Fibroblast of pulmonary artery (primary cell): ENCODE measurements at regions not wholly inside any gene's neighbourhood (a gene's known extent, or its start where the extent isn't known, plus 50 kb on each side); places are given as distances from the start of the nearest gene placed in this dataset.

Source experiments
- DNase-seq: peaks from one replicate; pipeline ENCODE4 v3.0.0-alpha.2; 2010; ENCODE audit warnings: low read depth
- H3K4me3 ChIP-seq: replicated peaks from 2 replicates; pipeline ENCODE4 v1.5.1; 2011; ENCODE audit warnings: low read depth, mild to moderate bottlenecking, control low read depth, low read length, moderate library complexity
- TF ChIP-seq, protein P1 (sequence below): IDR thresholded peaks from 2 replicates; pipeline ENCODE4 v1.5.1; 2011; ENCODE audit warnings: mild to moderate bottlenecking, control low read depth, low read length, inconsistent platforms; ENCODE audit errors: missing control alignments

DNA sequence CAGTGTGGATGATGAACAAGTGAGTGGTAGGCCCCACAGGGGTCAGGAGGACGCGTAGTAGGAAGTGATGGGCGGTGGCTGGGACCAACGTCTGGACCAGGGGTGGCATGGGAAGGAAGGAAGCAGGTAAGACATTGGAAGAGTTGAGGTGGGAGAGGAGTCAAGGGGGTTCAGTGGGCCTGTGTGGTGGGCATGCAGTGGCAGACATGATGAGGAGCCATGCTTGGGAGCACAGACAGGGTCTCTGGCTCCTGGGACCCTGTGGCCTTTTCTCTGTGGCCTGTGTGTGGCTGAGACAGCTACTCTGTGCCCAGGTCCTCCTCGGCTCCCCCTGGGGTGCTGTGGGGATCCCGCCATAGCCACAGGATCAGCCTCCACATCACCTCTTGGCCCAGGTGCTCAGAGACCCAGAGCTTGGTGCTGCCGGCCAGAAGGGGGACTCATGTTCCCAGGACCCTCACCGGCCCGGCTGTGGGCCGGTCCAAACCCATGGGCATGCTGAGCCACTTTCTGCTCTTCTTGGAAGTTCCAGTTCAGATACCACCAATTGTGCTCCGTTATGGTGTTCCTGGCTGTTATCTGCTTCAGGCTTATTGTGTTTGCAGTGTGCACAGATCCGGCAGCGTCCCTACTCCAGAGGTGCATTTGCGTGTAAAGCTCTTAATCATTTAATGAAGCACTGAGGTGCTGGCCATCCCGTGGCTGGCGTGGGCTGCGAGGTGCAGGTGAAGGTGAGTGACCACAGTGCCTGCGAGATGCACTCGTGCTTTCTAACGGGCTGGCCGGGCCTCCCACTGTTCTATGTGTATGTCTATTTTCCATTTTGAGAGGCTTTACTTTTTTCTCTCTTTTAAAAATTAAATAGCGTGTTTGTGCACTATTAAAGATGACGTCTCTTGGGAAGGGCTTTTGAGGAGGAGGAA is 147.9 kb downstream of the TEX29 start:
- no peak overlapping the region for H3K4me3 ChIP-seq
- TF ChIP-seq, protein P1, sequence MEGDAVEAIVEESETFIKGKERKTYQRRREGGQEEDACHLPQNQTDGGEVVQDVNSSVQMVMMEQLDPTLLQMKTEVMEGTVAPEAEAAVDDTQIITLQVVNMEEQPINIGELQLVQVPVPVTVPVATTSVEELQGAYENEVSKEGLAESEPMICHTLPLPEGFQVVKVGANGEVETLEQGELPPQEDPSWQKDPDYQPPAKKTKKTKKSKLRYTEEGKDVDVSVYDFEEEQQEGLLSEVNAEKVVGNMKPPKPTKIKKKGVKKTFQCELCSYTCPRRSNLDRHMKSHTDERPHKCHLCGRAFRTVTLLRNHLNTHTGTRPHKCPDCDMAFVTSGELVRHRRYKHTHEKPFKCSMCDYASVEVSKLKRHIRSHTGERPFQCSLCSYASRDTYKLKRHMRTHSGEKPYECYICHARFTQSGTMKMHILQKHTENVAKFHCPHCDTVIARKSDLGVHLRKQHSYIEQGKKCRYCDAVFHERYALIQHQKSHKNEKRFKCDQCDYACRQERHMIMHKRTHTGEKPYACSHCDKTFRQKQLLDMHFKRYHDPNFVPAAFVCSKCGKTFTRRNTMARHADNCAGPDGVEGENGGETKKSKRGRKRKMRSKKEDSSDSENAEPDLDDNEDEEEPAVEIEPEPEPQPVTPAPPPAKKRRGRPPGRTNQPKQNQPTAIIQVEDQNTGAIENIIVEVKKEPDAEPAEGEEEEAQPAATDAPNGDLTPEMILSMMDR: no peak
- no peak for DNase-seq

DNA sequence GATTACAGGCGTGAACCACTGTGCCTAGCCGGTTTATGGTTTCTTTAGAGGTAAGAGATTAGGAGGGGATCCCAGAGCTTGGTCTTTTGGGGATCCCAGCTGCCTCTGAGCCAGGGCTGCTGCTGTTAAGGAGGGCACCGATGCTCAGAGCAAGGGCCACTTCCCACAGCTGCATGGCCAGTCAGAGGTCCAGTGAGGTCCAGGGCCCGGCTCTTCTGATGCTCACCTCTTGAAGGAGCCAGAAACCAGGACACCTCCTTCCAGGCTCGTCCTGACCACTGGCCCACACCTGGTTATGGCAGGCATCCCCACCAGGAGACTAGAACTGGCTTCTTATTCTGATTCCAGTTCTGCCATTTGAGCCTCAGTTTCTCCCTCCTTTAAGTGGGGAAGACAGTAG is 149.0 kb downstream of the TEX29 start:
- no peak overlapping the region for H3K4me3 ChIP-seq
- TF ChIP-seq, protein P1: no peak
- DNase-seq: no peak

DNA sequence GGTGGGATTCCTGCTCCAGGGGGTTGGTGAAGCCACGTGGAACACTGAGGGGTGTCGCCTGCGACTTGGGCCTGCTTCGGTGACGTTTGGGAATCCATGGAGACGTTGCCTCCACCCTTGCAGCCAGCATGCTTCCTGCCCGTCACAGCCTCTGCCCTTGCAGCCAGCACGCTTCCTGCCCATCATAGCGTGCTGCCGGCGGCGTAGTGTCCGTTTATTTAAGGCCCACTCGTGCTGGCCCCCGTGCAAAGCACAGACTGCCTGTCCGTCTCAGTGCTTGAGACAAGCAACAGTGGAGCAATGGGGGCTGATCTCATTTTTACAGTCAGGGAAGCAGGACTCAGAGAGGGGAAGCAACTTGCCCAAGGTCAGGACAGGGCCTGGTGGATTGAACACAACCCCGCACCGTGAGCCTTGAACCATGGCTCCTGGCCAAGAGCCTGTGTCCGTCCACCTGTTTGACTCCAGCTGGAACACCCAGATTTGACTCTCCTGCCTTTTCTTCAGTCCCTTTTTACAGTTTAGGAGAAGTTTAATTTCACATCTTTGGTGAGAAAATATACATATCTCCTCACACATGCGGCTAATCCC is 149.6 kb downstream of the TEX29 start:
- no peak for DNase-seq
- TF ChIP-seq, protein P1: no peak
- H3K4me3 ChIP-seq: no peak overlapping the region

DNA sequence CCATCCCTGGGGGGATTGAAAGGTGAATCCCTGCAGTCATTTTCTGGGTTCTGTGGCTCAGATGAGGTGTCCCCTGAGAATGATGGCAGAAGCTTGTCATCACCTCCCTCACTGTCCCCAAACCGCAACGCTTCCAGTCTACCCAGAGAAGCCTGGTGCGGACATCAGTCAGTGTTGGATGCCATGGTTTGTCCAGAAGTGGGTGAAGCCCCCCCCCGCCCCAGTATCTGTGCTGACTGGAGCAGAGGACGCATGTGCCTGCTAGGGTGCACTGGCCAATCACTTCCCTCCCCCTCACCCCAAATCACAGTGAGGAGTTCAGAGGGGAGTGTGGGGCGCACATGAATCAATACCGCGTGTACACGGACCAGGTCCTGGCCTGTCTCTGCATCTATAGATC is 150.5 kb downstream of the TEX29 start:
- TF ChIP-seq, protein P1: no peak
- no peak overlapping the region for H3K4me3 ChIP-seq
- no peak for DNase-seq

DNA sequence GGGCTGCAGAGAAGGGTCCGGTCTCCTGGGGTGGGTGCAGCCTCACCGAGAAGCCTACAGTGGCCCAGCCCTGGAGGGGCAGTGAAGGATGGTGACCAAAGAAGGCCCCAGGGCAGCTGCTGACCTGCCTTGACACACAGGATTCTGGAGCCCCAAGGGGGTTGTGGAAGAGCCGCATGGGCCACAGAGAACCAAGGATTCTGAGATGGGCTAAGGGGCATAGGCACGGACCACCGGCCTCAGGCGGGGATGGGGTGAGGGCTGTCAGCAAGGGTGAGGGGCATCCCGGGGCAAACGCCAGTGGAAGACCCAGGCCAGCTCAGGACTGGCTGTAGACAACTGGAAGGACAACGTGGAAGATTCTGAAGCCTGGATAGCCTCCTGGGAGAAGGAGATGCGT is 151.6 kb downstream of the TEX29 start:
- no peak for DNase-seq
- TF ChIP-seq, protein P1: no peak
- no peak overlapping the region for H3K4me3 ChIP-seq

DNA sequence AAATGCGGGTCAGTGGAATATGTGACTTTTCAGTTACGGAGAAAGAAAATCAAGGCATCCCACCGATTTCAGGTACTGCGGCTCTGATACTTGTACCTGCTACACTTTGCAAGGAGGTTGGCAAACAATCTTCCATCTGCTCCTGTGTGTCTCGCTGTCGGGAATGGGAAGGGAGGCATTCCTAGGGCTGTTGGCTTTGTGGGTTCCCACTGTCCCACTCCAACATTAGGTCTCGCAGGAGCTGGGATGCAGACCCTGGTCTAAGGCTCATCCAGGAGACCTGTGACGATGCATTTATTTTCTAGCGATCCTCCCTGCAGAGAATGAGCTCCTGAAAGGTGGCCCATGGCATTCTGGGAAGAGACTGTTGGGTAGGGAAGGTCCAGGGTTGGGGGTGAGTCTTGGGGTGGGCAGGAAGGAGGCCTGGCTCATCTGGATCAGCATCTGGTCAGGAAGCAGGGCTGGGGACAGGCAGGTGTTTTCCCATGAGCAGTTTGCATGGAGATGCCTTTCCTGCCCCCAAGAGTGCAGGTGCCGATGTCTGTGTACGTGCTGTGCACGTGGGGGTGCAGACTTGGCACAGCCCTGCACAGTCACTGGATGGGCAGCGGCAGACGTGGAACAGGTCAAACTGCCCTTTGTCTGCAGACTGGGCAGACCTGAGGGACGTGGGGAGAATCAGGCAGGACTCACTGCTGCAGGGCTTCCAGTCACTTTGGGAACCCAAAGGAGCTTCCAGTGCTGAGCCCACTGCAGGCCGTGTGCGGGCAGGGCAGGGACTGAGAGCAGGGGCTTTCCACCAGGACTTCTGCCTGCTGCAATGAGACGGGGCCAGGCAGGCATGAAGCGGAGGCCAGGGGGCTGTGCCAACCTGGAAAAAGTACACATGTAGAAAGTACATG is 152.4 kb downstream of the TEX29 start:
- no peak for DNase-seq
- H3K4me3 ChIP-seq: no peak overlapping the region
- TF ChIP-seq, protein P1: no peak
